GM06990 (cell line): ENCODE measurements at regions not wholly inside any gene's neighbourhood (a gene's known extent, or its start where the extent isn't known, plus 50 kb on each side); places are given as distances from the start of the nearest gene placed in this dataset.

Experiments
- DNase-seq: peaks from one replicate; pipeline ENCODE4 v3.0.0-alpha.2; 2011; ENCODE audit not compliant: insufficient read length; ENCODE audit errors: extremely low read depth
- H3K27me3 ChIP-seq: replicated peaks from 2 replicates; pipeline ENCODE4 v1.6.0; 2011; ENCODE audit warnings: low read length; ENCODE audit not compliant: control insufficient read depth, insufficient read depth
- H3K36me3 ChIP-seq: 2 replicates; pipeline ENCODE4 v1.5.1; 2011; ENCODE audit warnings: low read length; ENCODE audit not compliant: control insufficient read depth, insufficient read depth
- H3K4me3 ChIP-seq: replicated peaks from 2 replicates; pipeline ENCODE4 v1.5.1; 2011; ENCODE audit warnings: low read depth, mild to moderate bottlenecking, control low read depth, low read length
- CTCF ChIP-seq: IDR thresholded peaks from 2 replicates; pipeline ENCODE4 v1.5.1; 2011; ENCODE audit warnings: low read length, control low read depth, mild to moderate bottlenecking, inconsistent platforms; ENCODE audit not compliant: insufficient read depth, poor library complexity, severe bottlenecking

- TF ChIP-seq CTCF: no peak
- no peak for DNase-seq
Observed at GRCh38 chr1:192005976-192006375, 152.3 kb upstream of the RGS18 start.

GRCh38 chr1:192008281-192008825, 149.9 kb upstream of the RGS18 start:
- Histone ChIP-seq H3K4me3 (no peak overlapping the region), H3K27me3 (no peaks in the 10 kb centered on the region), H3K36me3 (no peaks in the 10 kb centered on the region)
- TF ChIP-seq CTCF: no peak
- no peak for DNase-seq

More at GRCh38 chr1:192005976-192006375, 152.3 kb upstream of the RGS18 start:
- Histone ChIP-seq H3K36me3 (no peaks in the 10 kb centered on the region), H3K4me3 (no peak overlapping the region), H3K27me3 (no peaks in the 10 kb centered on the region)

- Histone ChIP-seq H3K27me3 (no peaks in the 10 kb centered on the region), H3K36me3 (no peaks in the 10 kb centered on the region), H3K4me3 (no peak overlapping the region)
- TF ChIP-seq CTCF: no peak
- no peak for DNase-seq
Observed at GRCh38 chr1:192010406-192010805, 147.9 kb upstream of the RGS18 start.

- Histone ChIP-seq H3K4me3 (no peak overlapping the region), H3K27me3 (no peaks in the 10 kb centered on the region), H3K36me3 (no peaks in the 10 kb centered on the region)
- TF ChIP-seq CTCF: no peak
- no peak for DNase-seq
Observed at GRCh38 chr1:192011525-192011924, 146.7 kb upstream of the RGS18 start.

GRCh38 chr1:192022827-192023226, 135.4 kb upstream of the RGS18 start:
- no peak for TF ChIP-seq CTCF
- no peak overlapping the region for H3K4me3 ChIP-seq
- no peaks in the 10 kb centered on the region for H3K27me3 ChIP-seq
- DNase-seq: no peak
- H3K36me3 ChIP-seq: no peaks in the 10 kb centered on the region

GRCh38 chr1:192024881-192025280, 133.4 kb upstream of the RGS18 start:
- no peak for DNase-seq
- no peak for TF ChIP-seq CTCF
- H3K36me3 ChIP-seq: no peaks in the 10 kb centered on the region

More at GRCh38 chr1:192024881-192025280, 133.4 kb upstream of the RGS18 start:
- Histone ChIP-seq H3K27me3 (no peaks in the 10 kb centered on the region), H3K4me3 (no peak overlapping the region)
